Muscle of back (tissue), 3 donors: ENCODE measurements at regions not wholly inside any gene's neighbourhood (a gene's known extent, or its start where the extent isn't known, plus 50 kb on each side); places are given as distances from the start of the nearest gene placed in this dataset.
"Not testable (repeated sequence)": the region's sequence is repeated elsewhere in the genome, so short reads cannot be mapped to it uniquely, and the experiment has no call there.

Experiments used
- DNase-seq, 3 donors: peaks; one replicate each; pipeline versions ENCODE4 v3.0.0 to v3.0.0-alpha.2; 2013

DNA sequence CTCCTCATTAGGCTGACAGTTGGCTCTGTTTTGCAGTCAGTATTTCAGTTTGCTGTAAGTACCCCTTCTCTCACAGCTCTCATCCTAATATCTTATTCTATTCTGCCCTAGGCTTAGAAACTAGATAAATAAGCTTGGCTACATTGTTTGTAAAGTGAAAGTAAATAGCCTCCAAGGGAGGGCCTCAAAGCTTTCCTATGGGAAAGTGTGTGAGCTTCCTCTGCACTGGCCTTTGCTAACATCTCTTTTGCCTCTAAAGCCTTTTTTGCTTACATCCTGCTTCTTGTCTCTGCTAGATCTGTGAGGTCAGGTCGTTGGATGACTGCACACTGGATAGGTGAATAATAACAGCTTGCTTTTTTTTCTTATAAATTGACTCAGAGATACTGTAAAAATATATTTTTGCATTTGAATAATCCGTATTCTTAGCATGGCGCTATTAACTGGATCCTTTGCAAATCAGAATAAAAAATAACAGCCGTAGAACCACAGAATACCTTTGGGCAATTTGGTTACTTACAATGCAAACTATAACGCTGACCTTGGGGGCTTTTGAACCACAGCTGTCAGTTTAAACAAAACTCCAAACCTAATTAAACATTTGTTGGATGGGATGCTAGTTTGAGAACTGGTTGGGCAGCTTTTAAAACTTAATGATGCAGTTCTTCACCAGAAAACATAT, 55.1 kb downstream of the TTC6 start:
- DNase-seq = no peak

DNA sequence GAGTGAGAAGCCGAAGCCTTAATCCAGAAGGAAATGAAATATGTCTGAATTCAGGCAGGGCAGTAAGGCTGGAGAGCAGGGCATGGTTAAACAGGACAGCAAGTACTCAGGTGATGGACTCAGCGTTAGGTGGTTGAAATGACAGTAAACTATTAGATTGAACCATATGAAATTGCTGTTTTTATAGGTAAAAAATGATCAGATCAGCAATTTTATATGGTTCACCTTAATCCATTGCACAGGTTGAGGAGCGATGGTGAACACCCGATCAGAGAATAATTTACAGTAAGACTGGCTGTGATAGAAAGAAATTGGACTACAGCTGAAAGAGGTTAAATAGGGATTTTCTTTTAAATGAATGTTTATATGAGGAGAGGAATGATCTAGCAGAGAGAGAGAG, 56.6 kb downstream of the TTC6 start:
- DNase-seq = no peak

DNA sequence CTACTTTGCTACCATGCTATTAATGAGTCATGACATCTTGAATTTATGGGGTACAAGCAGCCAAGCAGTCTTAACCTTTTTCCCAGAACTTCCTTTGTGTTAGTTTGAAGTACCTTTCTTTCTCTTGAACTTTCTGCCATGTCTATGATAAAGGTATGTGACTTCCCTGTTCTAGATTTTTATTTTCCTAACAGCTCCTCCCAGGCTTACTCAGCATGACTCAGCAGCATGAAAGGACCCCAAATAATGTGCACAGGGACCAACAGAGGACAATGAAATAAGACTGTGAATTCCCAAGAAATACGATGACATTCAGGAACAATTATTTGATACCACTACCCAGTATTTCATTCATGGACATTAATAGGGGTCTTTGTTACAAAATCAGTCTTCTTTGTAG, 60.0 kb downstream of the TTC6 start:
- no peak for DNase-seq

DNA sequence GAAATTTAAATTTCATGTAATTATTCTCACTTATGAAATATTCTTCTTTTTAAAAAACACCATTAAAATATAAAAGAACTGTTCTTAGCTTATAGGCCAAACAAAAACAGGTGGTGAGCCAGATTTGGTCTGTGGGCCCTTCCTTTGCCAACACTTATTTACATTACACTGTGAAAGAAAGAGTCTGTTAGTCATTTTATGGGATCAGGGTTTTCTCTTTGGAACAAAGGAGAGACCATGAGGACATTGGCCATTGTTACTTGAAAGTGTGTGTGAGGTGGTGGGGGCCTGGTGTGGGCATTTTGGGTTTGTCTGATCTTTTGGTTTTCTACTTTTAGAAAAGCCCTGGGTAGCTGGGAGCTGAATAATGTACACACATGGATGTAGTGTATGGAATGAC, 62.7 kb downstream of the TTC6 start:
- no peak for DNase-seq

DNA sequence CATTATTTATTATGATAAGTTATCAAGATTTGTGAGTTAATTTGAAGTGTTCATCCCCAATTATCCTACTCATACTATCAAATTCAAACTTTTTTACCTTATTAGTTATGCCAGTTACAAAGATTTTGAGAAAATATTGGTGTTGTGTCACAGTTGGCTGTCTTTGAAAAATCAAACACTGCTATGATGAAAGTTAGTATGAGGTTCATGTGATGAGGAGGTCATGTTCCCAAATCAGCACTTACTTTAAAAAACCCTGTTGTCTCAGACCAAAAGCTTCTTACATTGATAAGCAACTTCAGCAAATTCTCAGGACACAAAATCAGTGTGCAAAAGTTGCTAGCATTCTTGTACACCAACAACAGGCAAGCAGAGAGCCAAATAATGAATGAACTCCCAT, 68.1 kb downstream of the TTC6 start:
- DNase-seq = no peak

DNA sequence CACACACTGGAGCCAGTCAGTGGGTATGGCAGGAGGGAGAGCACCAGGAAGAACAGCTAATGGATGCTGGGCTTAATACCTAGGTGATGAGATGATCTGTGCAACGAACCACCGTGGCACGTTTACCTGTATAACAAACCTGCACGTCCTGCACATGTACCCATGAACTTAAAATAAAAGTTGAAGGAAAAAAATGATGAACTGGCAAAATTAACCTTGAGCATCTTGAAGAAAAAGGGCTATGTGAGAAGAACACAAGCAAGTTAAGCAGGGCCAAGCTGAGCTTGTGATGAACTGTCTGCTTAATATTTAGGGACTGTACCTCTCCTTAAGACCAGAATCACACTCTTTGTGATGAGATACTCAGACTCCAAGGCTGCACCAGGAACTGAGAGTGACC, 70.0 kb downstream of the TTC6 start:
- DNase-seq = no peak

DNA sequence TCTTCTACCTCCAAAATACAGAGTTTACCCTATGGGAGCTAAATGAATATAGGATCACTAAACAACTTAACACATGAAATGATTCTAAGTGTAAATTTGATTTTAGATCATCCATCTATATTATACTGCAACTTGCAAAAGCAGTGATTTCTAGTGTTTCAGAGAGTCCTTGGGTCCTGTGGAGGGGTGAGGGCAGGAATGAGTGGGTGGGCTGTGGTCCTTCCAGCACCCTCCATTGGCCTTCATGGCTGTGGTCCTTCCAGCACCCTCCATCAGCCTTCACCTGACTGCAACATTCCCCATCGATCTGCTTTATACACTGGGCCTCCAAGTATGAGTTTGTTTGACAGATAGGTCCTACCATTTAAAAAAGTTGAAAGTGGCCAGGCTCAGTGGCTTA, 70.5 kb downstream of the TTC6 start:
- DNase-seq = no peak

DNA sequence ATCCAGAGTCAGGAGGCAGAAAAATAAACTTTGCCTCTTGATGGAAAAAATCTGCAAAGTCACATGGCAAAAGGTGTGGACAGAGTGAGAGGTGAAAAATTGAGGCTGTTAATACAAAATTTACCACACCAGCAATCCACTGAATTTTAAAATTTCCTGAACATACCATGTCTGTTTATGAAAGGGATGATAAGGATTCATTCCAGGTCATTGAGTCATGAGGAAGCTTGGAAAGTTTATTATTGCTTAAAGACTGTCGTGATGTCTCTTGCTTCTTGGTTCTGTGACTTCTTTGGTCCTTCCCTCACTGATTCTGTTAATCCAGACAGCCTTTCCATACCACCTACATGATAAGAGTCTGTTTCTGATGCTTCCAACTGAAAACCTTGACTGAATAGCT, 73.2 kb downstream of the TTC6 start:
- peak in 1 of 3 donors; percentile 2 for DNase-seq

DNA sequence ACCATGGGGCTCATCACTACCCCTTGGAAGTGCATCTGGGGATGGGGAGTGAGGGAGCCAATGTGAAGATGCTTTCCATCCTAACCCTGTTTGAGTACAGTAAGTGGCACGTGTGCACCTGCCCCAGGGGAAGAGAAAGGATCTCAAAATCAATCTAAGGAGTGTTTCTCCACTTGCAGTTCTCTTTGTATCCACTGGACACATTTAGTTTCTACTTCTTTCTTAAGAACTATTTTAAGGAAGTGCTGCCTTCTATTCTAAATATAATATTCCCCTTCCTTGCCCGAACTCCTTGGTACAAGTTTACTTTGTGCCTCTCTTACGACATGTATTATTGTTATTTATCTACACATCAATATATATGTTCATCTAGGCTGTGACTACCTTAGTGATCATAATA, 73.8 kb downstream of the TTC6 start:
- DNase-seq = no peak

DNA sequence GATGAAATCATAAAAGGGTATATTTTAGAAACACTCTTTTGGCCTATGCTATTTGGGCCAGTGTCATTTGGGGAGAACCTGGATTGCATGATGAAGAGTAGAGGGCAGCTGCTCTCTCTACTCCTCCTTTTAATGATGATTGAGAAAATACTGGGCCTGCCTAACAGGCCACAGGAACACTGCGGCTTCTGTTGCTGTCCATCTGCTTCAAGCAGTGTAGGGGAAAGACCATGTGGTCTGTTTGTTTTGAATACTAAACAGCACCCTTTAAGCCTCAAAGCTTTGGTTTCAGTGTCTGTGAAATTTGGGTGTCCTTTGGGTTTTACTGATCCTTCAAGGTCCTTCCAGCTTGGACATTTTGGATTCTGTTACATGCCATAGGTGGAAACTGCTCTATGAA, 78.0 kb downstream of the TTC6 start:
- no peak for DNase-seq

DNA sequence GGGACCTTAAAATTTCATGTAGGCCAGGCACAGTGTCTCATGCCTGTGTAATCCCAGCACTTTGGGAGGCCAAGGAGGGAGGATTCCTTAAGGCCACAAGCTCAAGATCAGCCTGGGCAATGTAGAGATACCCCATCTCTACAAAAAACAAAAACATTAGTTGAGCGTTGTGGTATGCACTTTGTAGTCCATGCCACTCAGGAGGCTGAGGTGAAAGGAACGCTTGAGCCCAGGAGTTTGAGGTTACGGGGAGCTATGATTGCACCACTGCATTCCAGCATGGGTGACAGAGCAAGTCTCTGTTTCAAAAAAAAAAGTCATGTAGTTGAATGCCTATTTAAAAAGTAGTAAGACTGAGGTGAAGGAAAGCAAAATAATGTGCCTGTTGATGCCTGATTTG, 83.5 kb downstream of the TTC6 start:
- DNase-seq = no peak

DNA sequence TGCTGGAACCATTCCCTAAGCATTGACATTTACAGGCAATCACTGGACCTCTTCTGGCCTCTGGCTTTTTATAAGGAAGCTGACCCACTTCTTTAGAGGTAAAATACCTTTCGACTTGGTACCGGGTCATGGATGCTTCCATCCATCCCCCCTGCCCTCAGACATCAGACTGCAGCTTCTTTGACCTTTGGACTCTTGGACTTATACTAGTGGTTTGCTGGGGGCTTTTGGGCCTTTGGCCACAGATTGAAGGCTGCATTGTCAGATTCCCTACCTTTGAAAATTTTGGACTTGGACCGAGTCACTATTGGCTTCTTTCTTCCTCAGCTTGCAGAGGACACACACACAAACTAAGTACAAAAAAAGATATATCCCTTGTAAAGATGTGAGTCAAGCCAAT, 86.1 kb downstream of the TTC6 start:
- no peak for DNase-seq

DNA sequence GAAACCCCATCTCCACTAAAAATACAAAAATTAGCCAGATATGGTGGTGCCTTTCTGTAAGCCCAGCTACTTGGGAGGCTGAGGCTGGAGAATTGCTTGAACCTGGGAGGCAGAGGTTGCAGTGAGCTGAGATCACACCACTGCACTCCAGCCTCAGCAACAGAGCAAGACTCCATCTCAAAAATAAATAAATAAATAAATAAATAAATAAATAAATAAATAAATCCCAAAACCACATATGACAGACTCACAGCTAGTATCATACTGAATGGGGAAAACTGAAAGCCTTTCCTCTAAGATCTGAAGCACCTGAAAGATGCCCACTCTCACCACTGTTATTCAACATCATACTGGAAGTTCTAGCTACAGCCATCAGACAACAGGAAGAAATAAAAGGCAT, 97.3 kb downstream of the TTC6 start:
- not testable (repeated sequence) for DNase-seq

DNA sequence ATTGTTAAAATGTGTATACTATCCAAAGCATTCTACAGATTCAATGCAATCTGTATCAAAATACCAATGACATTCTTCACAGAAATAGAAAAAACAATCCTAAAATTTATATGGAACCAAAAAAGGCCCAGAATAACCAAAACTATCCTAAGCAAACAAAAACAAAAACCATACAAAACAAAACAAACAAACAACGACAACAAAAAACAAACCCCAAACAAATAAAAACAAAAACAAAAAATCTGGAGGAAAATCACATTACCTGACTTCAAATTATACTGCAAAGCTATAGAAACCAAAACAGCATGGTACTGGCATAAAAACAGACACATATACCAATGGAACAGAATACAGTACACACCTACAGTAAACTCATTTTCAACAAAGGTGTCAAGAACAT, 98.0 kb downstream of the TTC6 start:
- DNase-seq = not testable (repeated sequence)

DNA sequence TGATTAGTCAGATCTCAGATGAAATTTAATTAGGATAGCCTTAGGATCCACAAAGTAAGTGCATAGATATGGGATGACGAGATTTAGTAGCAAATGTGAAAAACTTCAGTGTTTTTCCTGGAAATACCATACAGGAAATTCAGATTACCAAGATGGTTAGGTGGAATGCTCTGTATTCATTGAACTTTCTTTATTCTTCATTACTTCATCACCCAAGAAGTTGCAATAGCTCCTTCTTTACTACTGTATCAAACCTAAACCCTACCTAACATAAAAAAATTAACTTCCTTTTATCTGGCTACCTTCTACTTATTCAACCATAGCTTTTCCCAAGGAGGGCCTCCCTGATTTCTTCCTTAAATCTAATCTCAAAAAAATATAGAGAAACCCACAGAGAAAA, 100.4 kb downstream of the TTC6 start:
- peak in 1 of 3 donors; percentile 1 for DNase-seq

DNA sequence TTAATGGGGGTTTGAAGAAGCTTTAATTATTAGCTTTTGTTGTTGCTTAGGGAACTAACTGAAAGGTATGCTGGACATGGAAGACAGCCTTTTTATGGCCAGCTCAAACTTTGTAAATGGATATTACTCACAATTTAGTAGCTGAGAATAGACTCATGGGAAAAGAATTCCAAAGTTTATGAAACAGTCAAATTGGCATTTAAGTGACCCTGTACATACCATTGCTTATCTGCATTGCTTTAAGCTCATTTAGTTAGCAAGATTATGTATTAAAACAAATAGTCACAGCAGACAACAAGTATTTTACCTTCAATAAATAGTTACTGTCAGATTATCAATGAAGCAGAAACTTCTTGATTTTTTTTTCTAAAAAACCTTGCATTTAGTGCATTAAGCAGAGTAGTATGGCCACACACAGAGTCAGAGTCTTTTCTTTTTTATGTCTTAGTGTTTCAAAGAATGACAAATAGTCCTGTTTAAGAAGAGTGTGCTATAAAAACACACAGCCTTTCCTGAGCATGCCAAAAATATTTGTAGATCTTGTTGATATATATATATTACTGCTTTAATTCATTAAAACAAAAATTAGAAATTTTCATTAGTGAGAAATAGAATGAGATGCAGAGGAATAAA, 102.2 kb downstream of the TTC6 start:
- DNase-seq = peak in 1 of 3 donors; percentile 33

DNA sequence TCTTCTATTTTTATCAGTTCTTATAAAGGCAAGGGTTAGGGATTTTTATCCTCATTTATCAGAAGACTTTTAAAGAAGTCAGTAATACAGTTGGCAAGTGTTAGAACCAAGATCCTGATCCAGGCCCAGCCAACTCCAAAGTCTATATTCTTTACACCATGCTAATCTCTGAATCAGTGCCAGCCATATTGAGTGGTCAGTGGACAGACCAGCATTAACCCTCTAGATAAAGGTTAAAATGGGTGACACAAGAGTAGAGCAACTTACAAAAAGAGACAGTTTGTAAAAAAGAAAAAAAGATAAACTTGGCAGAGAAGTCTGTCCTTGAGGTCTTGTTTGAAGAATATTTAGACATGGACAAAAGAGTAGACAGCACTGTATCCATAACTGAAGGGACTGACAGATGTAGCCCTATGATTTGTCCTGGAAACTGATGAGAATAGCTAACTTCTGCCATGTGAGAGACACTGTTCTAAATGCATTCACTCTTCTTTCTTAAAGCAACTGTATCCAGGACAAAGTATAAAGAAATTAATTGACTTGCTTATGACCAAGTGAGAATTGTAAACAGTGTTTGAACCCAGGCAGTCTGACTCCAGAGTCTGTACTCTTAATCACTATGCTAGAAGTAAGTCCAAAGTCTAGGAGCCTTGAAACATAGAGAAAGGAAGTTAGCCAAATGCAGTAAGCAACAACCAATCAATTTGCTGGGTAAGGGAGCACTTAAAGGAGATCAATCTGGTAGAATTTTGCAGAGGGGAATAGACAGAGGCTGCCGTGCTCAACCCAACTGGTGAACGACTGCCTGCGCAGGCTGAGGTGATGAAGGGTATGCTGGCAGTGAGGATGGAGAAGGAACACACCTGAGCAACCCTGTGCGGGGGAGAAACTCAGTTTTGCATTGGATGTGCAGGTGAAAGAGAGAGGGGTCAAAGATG, 103.7 kb downstream of the TTC6 start:
- DNase-seq = no peak

DNA sequence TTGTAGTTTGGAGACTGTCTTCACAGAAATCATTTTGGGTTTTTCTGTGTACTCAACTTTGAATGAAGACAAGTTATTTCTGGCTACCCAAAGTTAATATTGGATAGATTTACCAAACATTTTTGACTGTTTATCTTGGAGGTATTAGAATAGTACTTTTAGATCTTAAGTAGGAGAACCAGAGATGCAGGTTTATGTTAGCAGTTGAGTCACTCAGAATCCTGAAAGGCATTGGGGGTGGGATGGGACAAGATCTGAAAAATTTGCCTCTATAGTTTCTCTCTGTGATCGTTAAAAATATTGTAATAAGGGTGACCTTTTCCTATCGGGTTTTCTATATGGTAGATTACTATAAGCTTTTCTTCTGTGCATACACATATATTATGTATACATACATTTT, 112.3 kb downstream of the TTC6 start:
- no peak for DNase-seq

DNA sequence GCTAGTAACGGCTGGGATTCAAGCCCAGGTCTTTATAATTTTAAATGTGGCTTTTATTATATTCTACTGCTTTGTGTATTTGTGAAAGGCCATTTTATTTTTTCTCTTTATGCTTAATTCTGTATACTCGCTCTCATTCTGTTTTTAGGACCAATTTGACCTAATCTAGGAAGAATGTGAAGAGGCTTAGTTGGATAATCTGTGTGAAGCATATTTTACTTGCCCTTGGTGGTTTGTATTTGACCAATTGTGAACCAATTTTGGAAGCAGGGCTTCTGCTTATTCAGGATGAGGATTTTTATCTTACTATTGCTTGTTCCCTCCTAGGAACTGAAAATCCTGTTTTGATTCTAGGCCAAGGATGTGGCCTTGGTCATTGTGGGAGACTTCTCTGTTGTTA, 113.1 kb downstream of the TTC6 start:
- DNase-seq = no peak

DNA sequence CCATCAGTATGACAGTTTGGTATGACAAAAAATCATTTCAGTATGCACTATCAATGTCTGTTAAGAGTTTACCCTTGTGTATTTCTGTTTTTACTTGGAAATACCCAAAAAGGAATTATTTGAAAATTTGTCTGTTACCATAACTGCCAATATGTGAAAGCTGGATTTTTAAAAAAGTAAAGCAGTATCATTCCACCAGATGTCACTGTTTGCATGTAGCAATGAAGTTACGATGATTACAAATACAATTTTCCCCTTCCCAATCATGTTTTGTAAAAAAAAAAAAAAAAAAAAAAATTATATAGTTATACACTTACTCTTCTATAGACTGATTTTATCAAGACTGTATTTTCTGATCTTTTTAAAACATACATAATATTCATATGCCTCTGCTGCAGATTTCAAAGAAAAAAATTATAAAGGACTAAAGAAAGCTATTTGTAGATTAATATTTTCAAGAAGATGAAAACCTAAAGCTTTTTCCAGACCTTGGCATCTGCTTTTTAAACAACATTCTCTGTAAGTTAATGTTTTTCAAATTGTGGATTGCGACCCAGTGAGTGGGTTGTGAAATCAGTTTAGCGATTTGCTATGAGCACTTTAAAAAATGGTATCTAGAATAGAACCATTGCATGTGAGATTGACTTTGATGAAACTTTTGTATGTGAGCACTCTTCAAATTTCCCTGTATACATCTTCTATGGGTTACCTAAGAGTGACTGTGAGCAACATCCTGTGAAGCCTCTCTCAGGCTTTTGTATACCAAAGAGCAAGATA, 114.2 kb downstream of the TTC6 start:
- peak in 2 of 3 donors; percentile 20 to 37 for DNase-seq

DNA sequence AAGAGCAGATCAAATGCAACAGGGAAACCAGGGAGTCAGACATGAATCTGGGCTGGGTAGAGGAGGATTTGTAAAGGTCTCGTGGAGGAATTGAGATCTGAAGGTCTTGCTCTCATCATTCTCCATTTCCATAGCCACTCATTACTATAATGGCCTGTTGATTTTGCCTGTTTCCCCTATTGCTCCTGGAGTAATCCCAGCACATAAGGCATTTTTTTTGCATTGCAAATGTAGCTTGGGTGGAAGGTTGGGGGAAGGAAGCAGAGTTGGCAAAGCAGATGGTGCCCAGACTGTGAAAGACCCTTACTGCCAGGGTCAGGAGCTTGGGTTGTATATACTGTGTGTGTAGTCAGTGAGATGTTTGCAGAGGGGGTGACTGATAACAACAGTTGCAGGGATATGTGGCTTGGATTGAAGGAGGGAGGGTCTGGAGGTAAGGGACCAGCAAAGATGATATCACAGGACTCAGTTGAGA, 116.0 kb downstream of the TTC6 start:
- no peak for DNase-seq
